ENCODE measurements at regions not wholly inside any gene's neighbourhood (a gene's known extent, or its start where the extent isn't known, plus 50 kb on each side); places are given as distances from the start of the nearest gene placed in this dataset.

DNA sequence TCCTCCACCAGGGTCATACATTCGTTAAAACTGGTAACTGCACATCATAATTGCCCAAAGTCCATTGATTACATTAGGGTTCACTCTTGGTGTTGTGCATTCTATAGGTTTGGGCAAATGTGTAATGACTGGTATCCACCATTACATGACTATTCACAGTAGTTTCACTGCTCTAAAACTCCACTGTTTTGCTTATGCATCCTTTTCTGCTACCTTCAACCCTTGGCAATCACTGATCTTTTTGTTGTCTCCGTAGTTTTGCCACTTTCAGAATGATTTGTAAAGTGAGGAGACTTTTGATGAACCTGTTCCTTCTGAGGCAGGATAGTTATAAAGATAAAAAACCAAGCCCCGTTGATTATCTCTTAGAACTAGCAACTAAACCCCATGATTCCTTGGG is 187.3 kb upstream of the MCHR2 start:
- no peak for DNase-seq (ENCODE audit: low read depth)

DNA sequence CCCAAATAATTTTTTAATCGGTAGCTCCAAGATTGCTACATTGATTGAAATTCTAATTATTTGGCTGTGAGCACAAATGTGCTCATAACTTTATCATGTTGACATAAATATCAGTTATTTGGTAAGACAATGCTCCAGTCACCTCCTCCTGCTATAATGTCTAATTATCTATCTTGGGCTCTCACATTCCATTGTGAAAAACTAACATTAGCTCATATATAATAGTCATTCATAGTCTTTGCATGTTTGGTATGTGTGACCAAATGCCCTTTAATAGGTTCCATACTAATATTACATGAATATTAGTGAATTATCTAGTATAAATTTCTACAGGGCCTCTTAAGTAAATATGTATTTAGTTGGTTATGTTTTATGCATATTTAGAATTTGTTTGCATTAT is 185.6 kb upstream of the MCHR2 start:
- DNase-seq (ENCODE audit: low read depth): no peak

DNA sequence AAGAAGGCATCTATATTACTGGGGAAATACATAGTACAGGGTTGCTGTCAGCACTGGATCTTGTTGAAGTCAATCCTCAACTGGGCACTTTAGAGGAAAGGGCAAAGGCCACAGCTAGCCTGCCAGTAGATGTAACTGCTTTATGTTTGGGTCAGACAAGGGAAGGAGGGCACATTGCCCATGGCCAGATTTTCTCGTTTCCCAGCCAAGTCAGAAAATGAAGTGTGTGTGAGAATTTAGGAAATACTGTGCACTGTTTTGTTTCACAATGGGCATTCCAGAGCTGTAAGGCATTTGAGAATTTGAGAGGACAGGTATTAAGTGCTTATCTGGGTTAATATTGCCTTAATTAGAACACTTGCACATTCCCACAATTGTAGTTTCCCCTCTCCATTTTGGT is 183.9 kb upstream of the MCHR2 start:
- DNase-seq (ENCODE audit: low read depth): no peak

DNA sequence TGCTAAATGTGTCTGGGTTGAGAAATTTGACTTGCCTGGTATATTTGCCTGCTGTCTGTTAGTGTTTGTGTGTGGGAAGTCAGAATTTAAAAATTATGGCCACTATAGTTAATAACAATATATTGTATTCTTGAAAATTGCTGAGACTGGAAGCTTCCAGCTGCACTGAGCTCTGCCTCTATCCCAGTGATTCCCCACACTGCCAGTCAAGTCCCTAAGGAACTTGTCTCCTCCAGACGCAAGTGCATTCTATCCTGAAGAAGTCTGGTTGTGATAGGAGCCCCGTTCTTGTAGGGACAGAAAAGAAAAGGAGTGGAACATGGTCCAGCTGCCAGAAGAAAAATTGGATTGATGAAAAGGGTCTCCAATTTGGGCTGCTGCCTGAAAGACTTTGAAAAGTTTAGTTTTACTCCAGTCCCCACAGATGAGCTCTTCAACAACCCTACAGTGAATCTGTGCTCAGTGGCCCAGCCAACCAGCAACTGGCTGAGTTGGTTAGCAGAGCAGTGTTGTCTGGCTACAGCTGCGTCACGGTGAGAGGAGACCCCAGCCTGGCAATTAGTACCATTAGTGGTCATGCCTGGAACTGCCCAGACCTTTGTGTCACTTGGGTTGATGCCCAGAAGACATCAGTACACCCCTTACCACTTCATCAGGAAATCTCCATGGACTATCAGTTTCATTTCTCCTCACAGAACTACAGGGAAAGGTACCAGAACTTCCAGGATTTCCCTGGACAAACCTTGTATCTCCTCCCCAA is 183.1 kb upstream of the MCHR2 start:
- DNase-seq (ENCODE audit: low read depth): no peak

DNA sequence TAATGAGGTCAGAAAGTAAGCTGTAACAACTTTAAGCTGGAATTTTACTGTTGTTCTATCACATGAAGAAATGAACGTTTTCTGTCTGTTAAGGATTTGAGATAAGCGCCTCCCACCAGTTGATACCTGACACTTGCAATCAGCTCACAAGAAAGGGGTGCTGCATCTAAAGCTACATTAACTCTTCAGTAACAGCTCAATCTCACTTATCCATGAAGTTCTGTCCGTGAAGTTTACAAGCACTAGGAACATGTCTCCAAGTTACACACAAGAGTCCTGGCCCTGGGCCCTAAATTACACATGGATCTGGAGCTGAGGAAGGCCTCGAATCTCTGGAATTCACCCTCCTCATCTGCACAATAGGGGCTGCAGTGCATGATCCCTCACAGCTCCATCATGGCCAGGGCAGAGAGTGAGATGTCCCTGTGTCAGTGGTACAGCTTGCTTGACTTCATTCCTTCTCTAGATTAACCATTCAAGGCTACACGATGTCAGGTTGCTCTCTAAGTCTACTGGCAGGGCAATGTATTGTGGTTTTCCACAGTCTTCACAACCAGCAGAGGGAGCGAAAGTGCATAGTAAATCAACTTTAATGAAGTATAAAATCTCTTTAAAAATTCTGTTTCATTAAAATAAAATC is 182.4 kb upstream of the MCHR2 start:
- DNase-seq (ENCODE audit: low read depth): no peak

DNA sequence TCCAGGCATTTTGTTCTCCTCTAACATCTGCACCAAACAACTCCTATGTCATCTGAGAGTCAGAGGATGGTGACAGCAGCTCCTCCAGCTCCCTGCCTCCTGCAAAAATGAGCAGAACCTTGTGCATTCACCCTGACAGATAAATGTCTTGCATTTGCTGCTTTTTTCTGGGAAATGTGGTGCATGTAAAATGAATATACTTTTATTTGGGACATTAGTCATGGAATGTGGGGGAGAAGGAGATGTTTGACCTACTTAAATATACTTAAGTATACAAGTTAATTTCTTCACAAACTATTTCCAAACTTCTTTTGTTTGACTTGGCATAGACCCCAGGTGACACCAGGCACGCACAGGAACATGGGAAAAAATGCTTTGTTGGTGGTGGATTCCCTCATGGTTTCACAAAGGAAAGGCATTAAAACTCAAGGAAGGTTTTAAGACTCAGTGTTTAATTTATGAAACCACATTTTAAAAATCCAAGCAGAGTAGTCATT is 181.8 kb upstream of the MCHR2 start:
- no peak for DNase-seq (ENCODE audit: low read depth)

DNA sequence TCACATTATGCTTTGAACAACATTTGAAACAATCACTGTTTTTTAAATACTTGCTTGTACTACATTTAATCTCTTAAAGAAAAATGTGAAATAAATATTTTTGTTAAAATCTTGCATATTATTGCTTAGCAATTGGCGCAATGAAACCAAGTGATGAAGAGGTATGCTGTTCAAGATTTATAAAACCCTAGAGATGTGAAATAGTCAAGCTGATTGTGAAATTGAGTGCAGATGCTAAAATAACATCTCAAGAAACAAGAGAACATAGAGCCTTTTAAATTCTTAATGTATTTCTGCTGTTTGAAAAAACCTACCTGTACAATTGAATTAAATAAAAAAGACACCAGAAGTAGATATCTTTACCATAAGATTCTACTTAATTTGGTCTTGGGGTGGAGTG is 179.2 kb upstream of the MCHR2 start:
- DNase-seq (ENCODE audit: low read depth): no peak

DNA sequence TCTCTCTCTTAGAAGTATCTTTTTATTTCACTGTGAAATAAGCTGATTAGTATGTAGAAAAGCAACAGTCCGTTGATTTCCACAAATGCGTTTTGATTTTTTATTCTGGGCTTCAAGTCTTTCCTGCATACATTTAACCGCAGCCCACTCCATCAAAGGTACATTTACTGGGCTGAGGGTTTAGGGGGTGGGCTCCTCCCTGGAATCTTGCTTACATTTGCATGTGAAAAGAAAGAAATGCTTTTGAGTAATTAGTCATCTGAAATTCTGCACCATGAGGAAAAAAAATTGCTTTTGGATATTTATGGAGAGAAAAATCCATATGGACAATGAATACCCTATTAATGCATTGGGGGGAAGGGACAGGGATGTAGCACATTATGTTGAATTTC is 178.3 kb upstream of the MCHR2 start:
- no peak for DNase-seq (ENCODE audit: low read depth)

DNA sequence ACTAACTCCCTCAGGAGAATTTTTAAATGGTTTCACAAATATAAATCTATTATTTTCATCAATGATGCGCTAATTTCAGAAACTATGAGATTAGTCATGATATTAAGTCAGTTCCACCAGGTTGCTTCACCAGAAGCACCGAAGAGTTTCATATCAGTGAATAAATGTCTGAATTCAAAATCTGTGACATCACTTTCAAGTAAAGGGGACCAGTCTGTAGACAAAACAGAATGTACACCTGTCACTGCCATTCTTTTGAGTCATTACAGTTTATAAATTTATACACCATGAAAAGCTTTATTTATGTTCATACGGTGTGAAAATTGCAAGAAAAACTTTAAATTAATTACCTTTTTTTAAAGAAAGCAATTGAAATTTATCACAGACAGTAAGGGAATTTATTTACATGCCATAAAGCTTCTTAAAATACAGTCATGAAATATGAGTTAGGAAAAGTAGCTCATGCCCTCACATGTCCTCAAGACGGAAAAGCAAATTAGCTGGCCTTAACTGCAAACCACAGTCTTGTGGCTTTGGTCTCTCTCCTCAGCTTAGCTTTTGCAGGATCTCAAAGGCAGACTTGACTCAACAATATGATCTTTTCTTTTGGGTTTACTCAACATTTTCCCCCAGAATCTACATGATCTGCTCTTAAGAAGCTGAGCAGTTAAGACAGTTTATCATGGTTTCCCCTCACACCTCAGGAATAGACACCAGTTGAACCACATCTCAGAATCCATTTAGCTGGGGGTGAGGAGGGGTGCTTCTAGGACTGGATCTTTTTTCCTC is 177.7 kb upstream of the MCHR2 start:
- no peak for DNase-seq (ENCODE audit: low read depth)

DNA sequence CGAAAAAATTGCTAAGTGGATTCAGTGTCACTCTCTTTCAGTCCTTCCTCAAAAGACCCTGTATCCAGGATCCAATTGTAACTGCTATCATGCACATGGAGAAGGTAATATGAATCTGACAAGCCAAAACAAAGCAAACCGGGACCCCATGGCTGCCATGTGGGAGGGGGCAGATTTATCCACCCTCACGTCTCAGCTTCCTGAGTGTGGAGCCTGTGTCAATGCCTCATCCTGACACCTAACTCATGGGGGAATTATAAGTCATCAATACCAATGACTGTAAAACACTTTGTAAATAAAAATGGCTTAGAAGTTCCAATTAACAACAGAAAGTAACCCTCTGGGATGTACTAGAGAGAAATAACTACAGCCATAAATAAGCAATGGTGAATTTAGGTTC is 174.1 kb upstream of the MCHR2 start:
- DNase-seq (ENCODE audit: low read depth): no peak

DNA sequence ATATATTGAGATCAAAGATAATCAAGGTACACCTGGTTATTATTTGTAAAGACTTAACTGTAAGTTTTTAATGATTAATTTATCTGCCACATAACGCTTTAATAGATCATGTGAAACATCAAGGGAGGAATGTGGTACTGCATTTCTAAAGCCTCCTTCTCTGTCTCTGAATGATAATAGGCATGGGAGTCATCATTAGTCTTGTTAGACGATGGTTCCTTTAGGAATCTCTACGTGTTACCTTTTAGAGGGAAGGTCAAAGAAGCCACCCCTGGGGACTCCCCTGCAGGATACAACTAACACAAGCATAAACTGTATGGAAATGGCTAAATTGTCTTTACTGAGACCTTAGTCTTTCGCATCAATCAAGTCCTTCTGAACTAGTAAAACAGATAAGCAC is 173.6 kb upstream of the MCHR2 start:
- no peak for DNase-seq (ENCODE audit: low read depth)

DNA sequence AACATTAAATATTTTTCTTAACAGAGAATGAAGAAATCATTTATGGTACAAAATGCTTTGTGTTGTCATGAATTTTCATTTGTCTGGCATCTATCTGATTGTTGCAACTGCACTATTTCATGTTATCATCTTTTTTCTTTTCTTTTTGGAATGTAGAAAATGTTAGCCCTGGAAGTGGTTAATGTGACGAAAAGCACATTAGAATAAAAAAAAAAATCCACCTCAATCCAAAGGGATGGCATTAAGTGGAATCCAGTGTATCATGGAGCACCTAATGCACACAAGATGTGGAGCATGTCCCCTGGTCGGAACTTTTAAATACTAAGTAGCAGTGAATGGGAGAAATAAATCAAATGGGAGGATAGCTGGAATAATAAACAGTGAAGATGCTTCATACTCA is 172.9 kb upstream of the MCHR2 start:
- no peak for DNase-seq (ENCODE audit: low read depth)

DNA sequence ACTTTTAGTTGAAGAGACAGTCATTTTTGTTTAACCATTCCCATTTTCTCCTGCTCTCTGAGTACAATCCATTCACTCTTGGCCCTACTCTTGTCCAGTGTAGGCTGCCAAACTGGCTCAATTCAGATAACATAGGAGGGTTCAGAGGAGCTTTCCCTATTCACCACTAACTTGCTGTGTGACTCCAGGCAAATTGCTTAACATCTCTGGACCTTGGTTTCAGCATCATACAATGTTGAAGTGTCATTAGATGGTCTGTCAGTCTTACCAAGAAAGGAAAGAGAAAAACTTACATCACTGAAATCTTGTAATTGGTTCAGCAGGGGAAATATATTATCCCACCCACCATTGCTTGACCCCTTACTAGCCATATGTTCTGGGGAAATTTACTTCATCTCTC is 171.4 kb upstream of the MCHR2 start:
- no peak for DNase-seq (ENCODE audit: low read depth)

DNA sequence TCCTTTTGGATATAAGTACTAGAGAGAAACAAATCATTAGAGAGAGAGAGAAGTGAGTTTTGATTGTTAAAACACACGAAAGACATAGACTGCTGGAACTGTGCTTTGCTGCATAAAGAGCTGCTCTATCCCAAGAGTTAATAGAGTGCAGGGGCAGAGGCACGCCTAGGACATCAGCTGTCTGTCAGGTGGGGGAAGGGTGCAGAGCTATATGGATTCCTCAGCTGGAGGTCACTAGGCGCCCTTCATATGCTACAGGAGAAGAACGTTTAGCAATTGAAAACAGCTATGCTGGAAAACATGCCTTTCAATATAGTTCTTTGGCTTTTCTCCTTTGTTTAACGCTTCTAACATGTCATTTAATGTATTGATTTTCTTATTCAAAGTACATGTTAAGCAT is 169.0 kb upstream of the MCHR2 start:
- no peak for DNase-seq (ENCODE audit: low read depth)

DNA sequence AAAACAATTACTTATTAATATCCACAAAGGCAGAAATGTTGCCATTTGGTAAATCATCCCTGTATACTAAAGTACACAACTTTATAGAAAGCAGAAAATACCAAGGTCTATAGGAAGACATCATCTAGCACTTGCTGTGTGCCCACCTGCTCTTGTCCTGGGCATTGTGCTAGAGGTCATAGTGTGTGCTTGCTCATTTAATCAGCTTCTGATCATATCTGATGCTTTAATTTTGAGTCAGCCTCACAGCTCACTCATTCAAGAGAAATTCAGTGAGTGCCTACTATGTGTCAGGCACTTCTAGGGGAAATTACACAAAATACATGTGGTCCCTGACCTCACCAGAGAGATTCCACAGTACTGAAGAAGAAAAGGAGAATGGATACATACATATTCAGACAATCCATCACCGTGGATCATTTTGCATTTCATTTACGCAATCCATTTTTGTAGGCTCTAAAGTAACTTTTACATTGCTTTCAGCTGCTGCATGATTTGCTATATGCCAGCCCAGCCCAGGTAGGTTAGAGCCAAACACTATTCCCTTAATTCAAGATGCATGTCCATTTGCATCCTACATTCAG is 167.9 kb upstream of the MCHR2 start:
- DNase-seq (ENCODE audit: low read depth): no peak

DNA sequence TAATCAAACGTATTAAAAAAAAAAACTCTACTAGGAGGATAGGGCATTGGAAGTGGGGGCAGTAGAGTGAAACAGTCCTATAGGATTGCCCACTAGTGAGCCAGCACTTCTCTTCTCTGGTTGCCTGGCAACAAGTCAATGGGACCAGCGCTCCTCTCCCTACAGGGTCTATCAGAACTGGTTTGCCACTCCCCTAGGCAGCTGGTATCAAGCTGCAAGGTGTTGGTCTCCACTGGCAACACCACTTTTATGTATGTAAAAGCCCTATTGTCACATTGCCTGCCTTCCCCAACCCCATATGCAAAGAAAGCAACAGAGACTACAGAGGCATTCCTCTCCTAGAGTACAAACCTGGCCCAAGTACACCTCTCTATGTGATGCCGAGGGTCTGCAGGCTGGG is 166.9 kb upstream of the MCHR2 start:
- no peak for DNase-seq (ENCODE audit: low read depth)

DNA sequence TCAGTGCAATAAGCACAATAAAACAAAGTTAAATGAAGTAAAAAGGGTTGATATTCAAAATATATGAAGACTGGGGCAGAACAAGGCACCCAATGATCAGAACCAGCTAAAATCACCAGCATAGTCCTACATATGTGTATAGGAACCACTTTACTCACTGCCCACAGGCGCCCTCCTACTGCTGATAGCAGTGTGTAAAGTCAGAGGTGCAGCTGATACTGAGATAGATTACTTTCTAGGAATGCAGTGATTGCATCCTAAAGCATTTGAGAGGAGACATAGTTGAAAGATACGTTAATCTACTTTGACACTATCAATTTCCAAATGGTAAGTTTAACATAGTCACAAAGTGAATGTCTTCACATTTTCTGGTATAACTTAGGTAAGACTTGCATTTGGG is 161.1 kb upstream of the MCHR2 start:
- no peak for DNase-seq (ENCODE audit: low read depth)

DNA sequence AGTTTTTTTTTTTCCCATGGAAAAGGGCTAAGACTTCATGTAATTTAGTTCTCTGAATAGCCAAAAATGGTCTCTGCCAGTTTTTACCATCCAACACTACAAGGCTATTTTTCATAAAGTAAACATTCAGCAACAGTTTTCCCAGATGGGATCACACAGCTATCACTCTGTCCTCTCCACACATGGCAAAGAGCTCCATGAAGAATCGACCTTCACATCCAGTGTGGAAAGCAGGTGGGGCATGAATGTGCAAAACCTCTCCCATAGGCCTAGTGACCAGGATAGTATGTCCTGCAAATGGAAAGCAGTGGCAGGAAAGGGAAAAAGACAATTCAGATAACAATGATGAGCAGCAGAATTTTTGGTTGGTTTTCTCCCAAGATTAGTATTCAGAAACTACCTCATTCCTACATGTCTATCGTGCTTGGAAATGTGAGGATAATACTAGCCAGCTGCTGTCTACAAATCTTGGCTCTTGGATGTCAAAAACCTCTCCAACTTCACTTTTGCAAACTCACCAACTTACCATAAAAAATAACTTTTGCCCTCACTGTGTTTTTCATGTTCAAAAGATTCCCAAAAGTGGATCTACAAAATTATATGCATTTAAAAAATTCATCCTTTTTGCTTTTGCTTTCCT is 159.7 kb upstream of the MCHR2 start:
- no peak for DNase-seq (ENCODE audit: low read depth)

DNA sequence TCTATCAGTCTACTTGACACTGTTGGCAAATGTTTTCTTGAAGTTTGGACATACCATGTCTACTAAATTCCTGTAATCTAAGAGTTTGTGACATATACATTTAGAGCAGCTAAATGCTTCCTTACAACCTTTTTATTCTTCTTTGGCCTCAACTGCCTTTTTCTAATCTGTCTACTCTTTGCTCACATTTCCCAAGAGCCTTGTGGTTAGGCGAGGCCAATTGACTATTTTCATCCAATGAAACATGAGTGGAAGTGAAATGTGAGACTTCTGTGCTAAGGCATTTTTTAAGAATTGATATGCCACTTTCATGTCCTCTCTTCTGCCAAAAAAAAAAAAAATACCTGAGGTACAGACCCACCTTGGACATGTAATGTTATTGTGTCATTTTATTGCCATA is 158.2 kb upstream of the MCHR2 start:
- DNase-seq (ENCODE audit: low read depth): no peak

DNA sequence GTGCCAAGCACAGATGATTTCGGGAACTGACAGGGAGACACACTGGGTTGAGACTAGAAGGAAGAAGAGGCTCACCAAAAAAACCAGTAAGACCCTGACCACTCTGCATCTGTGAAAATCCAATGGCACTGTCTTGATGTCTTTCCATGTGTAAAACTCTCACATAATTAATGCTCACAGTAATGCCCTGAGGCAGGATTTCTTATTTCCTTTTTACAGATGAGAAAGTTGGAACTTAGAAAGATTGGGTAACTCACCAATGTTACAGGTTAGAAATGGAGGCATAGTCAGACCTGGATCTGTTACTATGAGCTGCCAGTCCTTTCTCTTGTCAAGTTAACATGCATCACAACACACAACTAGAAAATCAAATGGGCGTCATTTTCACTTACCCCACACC is 151.0 kb upstream of the MCHR2 start:
- no peak for DNase-seq (ENCODE audit: low read depth)

DNA sequence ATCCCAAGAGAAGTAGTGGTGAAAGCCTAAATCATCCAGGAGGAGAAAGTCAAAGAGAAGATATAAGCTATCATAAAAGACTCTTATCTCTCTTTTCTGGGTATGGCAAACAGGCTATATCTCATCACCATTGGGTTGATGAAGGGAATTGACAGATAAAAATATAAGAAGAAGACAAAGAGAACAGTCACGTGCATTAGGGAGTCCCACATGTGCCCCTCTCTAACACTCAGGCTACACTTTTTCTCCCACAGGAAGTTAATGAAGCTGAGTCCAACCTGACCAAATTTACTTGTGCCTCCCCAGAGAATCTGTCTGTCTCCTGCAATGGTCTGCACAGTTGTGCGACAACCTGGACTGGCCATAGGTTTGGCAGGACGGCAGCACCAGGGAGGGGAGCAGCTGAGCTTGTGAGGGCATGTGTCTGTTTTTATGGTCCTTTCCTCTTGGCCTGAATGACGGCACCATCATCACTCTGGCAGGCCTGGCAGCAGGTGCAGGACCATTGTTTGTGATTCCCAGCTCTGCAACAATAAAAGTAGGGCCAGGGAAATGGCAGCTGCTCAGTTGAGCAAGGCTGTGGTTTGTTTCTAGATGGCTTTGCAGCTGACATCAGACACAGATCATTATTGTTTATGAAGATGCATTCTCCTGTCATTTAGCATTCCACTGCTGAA is 144.5 kb upstream of the MCHR2 start:
- no peak for DNase-seq (ENCODE audit: low read depth)

DNA sequence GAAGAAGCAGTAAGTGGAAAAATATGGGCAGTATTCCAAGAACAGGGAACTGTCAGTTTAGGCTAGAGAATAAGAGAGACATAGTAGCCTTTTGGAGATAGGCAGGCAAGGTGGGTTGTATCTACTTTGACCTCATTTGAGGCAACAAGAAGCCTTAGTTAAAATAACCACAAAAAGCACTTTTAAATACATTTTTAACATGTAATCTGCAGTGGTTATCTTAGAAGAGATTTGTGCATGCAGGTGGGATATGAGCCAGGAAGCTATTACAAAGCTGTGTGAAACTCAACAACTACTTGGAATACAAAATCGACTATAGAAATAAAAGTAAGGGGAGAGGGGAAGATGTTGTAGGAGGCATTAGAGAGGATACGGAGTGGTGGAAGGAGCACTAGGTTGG is 143.7 kb upstream of the MCHR2 start:
- DNase-seq (ENCODE audit: low read depth): no peak
